ENCODE measurements at regions not wholly inside any gene's neighbourhood (a gene's known extent, or its start where the extent isn't known, plus 50 kb on each side); places are given as distances from the start of the nearest gene placed in this dataset.

DNA sequence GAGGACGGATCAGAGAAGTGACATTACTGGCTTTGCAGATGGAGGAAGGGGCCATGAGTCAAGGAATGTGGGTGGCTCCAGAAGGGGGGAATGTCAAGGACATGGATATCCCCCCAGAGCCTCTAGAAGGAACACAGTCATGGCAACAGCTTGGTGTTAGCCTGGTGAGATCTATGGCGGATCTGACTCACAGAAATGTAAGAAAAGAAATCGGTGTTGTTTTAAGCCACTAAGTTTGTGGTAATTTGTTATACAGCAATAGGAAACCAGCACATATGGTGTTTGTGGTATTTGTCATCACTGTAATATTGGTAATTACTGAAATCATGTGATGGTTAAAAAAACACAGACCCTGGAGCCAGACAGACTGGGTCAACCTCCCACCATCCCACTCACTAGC, 236.2 kb downstream of the SETD4 start (continued):
- no peak for TF ChIP-seq HES4 (CRISPR knock-in tag; IDR thresholded peaks at IDR 0.05; ENCODE audit: borderline replicate concordance)
- no peak for TF ChIP-seq NR2F2 (IDR thresholded peaks at IDR 0.05; ENCODE audit: borderline replicate concordance, low read depth)
- TF ChIP-seq JARID2 (CRISPR knock-in tag; IDR thresholded peaks at IDR 0.05; ENCODE audit: insufficient replicate concordance), result no peak
- TF ChIP-seq NAIF1 (CRISPR knock-in tag; IDR thresholded peaks at IDR 0.05; ENCODE audit: borderline replicate concordance), result no peak
- TF ChIP-seq NFE2L1 (CRISPR knock-in tag; IDR thresholded peaks at IDR 0.05; ENCODE audit: borderline replicate concordance), result no peak
- TF ChIP-seq ZEB1 (IDR thresholded peaks at IDR 0.05; ENCODE audit: insufficient replicate concordance, low read depth), result no peak
- TF ChIP-seq, protein P1, sequence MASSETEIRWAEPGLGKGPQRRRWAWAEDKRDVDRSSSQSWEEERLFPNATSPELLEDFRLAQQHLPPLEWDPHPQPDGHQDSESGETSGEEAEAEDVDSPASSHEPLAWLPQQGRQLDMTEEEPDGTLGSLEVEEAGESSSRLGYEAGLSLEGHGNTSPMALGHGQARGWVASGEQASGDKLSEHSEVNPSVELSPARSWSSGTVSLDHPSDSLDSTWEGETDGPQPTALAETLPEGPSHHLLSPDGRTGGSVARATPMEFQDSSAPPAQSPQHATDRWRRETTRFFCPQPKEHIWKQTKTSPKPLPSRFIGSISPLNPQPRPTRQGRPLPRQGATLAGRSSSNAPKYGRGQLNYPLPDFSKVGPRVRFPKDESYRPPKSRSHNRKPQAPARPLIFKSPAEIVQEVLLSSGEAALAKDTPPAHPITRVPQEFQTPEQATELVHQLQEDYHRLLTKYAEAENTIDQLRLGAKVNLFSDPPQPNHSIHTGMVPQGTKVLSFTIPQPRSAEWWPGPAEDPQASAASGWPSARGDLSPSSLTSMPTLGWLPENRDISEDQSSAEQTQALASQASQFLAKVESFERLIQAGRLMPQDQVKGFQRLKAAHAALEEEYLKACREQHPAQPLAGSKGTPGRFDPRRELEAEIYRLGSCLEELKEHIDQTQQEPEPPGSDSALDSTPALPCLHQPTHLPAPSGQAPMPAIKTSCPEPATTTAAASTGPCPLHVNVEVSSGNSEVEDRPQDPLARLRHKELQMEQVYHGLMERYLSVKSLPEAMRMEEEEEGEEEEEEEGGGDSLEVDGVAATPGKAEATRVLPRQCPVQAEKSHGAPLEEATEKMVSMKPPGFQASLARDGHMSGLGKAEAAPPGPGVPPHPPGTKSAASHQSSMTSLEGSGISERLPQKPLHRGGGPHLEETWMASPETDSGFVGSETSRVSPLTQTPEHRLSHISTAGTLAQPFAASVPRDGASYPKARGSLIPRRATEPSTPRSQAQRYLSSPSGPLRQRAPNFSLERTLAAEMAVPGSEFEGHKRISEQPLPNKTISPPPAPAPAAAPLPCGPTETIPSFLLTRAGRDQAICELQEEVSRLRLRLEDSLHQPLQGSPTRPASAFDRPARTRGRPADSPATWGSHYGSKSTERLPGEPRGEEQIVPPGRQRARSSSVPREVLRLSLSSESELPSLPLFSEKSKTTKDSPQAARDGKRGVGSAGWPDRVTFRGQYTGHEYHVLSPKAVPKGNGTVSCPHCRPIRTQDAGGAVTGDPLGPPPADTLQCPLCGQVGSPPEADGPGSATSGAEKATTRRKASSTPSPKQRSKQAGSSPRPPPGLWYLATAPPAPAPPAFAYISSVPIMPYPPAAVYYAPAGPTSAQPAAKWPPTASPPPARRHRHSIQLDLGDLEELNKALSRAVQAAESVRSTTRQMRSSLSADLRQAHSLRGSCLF (CRISPR knock-in tag; IDR thresholded peaks at IDR 0.05; ENCODE audit: borderline replicate concordance), result no peak

DNA sequence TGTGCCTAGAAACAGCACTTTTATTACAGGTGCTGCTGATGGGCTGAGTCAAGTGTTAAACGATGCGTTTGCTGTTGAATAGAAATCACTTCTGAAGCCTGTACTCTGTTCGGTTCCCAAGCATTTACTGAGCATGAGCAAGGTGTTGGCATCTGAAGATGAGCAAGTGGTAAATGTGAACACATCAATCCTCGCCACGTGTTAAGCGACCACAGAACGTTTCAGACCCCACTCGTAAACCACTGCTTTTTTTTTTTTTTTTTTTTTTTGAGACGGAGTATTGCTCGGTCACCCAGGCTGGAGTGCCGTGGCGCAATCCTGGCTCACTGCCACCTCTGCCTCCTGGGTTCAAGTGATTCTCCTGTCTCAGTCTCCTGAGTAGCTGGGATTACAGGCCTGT, 241.2 kb downstream of the SETD4 start:
- intact Hi-C loops (cut with micrococcal nuclease; ENCODE audit: unreplicated experiment), result no loop called here
- H2AFZ ChIP-seq (ENCODE audit: low read length), result no peak overlapping the region
- in situ Hi-C loops (cut with HindIII; ENCODE audit: extremely low pct_ligation_motif_present, low pct_unique_long_range_greater_than_20kb), result no loop called here
- ATAC-seq (no peak), FAIRE-seq (no peak), DNase-seq (ENCODE audit: low spot score) (no peak)
- no peaks in the 10 kb centered on the region for H3K79me2 ChIP-seq (ENCODE audit: insufficient read depth, low read length)
- no peak overlapping the region for H3K4me3 ChIP-seq (replicated peaks in 1 of 3; ENCODE audit: insufficient read depth in 1 of 3, low read depth in 2 of 3, low read length in 3 of 3)
- no peak overlapping the region for H3K27ac ChIP-seq (ENCODE audit: extremely low read length, insufficient read depth, low read length)
- no peak overlapping the region for H3K9ac ChIP-seq (ENCODE audit: insufficient read depth, low read depth, low read length)
- H3K4me1 ChIP-seq (ENCODE audit: insufficient read depth, low read length), result no peaks in the 10 kb centered on the region
- H3K36me3 ChIP-seq (replicated peaks in 1 of 2; ENCODE audit: control insufficient read depth in 1 of 2, insufficient read depth in 2 of 2, low read length in 2 of 2), result no peaks in the 10 kb centered on the region
- no peak overlapping the region for H3K4me2 ChIP-seq (ENCODE audit: low read depth, low read length)
- ChIA-PET CTCF (ENCODE audit: low intra/inter-chr PET ratio, low total read pairs) (no interaction called here), POLR2A (no interaction called here)
- BruUV-seq (replicated peaks), result no TSS peak
- no peaks in the 10 kb centered on the region for H4K20me1 ChIP-seq (ENCODE audit: insufficient read depth, low read length)
- no peaks in the 10 kb centered on the region for H3K9me3 ChIP-seq (ENCODE audit: low read length)
- WGBS (ENCODE audit: low lambda C conversion rate), result 61% methylated on average over 12 of the region's 12 CpGs
- no peaks in the 10 kb centered on the region; a peak in 1 of 5 replicates for H3K27me3 ChIP-seq (ENCODE audit: control insufficient read depth in 1 of 2, insufficient read depth in 2 of 2, low read length in 2 of 2)
- no peak for TF ChIP-seq RFXAP (CRISPR knock-in tag; IDR thresholded peaks at IDR 0.05; ENCODE audit: borderline replicate concordance)
- TF ChIP-seq TEAD2 (CRISPR knock-in tag; IDR thresholded peaks at IDR 0.05), result no peak
- no peak for TF ChIP-seq PHF8 (CRISPR knock-in tag; IDR thresholded peaks at IDR 0.05)
- TF ChIP-seq ZNF143 (CRISPR knock-in tag; IDR thresholded peaks at IDR 0.05), result no peak
- TF ChIP-seq ETV6 (CRISPR knock-in tag; conservative IDR thresholded peaks at IDR 0.05), result no peak
- TF ChIP-seq, protein P2, sequence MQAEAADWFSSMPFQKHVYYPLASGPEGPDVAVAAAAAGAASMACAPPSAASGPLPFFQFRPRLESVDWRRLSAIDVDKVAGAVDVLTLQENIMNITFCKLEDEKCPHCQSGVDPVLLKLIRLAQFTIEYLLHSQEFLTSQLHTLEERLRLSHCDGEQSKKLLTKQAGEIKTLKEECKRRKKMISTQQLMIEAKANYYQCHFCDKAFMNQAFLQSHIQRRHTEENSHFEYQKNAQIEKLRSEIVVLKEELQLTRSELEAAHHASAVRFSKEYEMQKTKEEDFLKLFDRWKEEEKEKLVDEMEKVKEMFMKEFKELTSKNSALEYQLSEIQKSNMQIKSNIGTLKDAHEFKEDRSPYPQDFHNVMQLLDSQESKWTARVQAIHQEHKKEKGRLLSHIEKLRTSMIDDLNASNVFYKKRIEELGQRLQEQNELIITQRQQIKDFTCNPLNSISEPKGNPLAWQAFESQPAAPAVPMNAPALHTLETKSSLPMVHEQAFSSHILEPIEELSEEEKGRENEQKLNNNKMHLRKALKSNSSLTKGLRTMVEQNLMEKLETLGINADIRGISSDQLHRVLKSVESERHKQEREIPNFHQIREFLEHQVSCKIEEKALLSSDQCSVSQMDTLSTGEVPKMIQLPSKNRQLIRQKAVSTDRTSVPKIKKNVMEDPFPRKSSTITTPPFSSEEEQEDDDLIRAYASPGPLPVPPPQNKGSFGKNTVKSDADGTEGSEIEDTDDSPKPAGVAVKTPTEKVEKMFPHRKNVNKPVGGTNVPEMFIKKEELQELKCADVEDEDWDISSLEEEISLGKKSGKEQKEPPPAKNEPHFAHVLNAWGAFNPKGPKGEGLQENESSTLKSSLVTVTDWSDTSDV (CRISPR knock-in tag; IDR thresholded peaks at IDR 0.05), result no peak
- no peak for TF ChIP-seq ZNF614 (CRISPR knock-in tag; IDR thresholded peaks at IDR 0.05; ENCODE audit: borderline replicate concordance)
- no peak for TF ChIP-seq MYC (CRISPR knock-in tag; IDR thresholded peaks at IDR 0.05; ENCODE audit: borderline replicate concordance)
- no peak for TF ChIP-seq POLR2AphosphoS2 (IDR thresholded peaks at IDR 0.05; ENCODE audit: low read depth, low read length)
- TF ChIP-seq ZFX (CRISPR knock-in tag; IDR thresholded peaks at IDR 0.05; ENCODE audit: low read depth), result no peak
- TF ChIP-seq, protein P3, sequence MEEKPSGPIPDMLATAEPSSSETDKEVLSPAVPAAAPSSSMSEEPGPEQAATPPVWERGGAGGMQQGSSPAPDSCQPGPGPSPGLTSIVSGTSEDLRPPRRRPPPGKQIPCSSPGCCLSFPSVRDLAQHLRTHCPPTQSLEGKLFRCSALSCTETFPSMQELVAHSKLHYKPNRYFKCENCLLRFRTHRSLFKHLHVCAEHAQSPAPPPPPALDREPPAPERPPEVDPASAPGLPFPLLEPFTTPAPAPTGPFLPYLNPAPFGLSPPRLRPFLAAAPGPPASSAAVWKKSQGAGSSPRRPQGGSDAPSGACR (CRISPR knock-in tag; IDR thresholded peaks at IDR 0.05), result no peak

Data from HepG2 (cell line).